Islet of Langerhans (tissue), 1 donor: ENCODE measurements at regions not wholly inside any gene's neighbourhood (a gene's known extent, or its start where the extent isn't known, plus 50 kb on each side); places are given as distances from the start of the nearest gene placed in this dataset.

Experiments used
- FAIRE-seq: peaks from one replicate; lab custom pipeline; 2011; peaks lifted over from hg19 to GRCh38; lab: Jason Lieb, UNC

GRCh38 chr6:40340957-40341356, 246.2 kb downstream of the LRFN2 start:
- no peak for FAIRE-seq

- no peak for FAIRE-seq
Measured at GRCh38 chr6:40340196-40340595, 247.0 kb downstream of the LRFN2 start.

GRCh38 chr6:40338306-40338705, 248.9 kb downstream of the LRFN2 start:
- FAIRE-seq, result no peak

- no peak for FAIRE-seq
Measured at GRCh38 chr6:40336940-40337760, 250.0 kb downstream of the LRFN2 start.

- FAIRE-seq, result no peak
Measured at GRCh38 chr6:40336296-40336695, 250.9 kb downstream of the LRFN2 start.

GRCh38 chr6:40334496-40335270, 252.5 kb downstream of the LRFN2 start:
- FAIRE-seq, result no peak

DNA sequence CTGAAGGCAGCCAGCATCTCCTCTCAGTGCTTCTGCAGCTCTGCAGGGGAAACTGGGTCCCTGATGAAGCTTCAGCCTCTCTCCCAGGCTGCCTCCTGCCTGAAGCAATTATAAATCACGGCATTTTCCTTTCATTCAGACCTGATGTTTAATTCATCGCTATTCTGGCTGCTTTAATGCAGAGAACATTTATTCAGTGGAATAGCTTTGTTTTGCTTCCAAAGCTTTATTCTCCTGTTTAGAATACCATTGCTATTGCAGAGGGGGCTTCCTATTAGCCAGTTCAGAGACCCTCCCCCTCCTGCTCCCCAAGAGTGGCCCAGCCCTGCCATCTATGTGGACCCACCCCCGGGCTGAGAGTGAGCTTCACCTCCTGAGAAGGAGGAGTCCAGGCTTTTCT, 255.6 kb downstream of the LRFN2 start:
- FAIRE-seq, result no peak

GRCh38 chr6:40330301-40330721, 256.9 kb downstream of the LRFN2 start:
- FAIRE-seq, result no peak

- FAIRE-seq, result no peak
Measured at GRCh38 chr6:40328986-40329545, 258.1 kb downstream of the LRFN2 start.

- no peak for FAIRE-seq
Measured at GRCh38 chr6:40328386-40328985, 258.7 kb downstream of the LRFN2 start.

DNA sequence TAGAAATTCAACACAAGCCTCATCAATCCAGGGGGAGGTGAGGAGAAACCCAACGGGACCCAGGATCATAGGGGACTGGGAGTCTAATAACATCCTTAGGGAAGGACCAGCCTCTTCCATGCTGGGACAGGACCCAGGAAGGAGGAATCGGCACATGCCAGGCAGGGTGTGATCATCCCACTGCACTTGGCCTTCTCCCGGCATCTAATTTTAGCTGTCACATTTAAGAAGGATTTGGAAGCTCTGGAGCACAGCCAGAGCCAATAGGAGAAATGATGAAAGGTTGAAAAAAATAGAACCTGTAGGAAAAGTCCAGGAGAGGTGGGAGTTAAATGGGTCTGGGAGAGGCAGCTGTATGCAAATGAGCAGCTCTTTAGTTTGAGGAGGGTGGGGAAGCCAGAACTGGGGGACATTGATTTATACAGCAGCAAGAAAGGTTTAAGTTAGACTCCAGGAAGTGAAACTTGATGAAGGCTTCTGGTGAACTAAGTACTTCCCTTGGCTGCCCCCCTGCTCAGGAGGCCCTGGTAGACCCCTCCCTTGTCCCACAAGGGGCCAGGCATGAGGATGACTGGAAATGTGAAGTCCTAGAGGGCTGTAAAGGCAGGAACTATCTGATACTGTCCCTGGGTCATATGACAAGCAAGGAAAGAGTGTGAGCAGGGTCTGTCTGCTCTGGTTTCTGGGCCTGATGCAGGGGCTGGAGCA, 260.3 kb downstream of the LRFN2 start:
- FAIRE-seq, result no peak

GRCh38 chr6:40325791-40326190, 261.4 kb downstream of the LRFN2 start:
- FAIRE-seq, result no peak

DNA sequence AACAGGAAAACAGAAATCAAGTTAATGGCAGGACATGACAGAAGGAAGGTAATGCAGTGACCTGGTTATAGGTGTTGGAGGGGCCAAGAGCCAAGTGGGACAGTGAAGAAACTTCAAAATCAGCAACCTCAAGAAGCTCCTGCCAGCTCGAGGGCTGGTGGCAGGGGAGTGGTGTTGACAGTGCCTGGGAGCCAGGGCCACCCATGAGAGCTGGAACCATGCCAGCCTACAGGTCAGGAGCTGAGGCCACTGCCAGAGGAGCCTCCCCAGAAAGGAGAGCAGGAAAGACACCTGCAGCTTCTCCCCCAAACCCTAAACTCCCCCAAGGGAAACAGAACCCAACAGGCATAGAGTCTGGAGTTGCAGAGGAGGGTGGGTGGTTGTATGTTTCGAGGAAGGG, 262.1 kb downstream of the LRFN2 start:
- FAIRE-seq, result no peak

DNA sequence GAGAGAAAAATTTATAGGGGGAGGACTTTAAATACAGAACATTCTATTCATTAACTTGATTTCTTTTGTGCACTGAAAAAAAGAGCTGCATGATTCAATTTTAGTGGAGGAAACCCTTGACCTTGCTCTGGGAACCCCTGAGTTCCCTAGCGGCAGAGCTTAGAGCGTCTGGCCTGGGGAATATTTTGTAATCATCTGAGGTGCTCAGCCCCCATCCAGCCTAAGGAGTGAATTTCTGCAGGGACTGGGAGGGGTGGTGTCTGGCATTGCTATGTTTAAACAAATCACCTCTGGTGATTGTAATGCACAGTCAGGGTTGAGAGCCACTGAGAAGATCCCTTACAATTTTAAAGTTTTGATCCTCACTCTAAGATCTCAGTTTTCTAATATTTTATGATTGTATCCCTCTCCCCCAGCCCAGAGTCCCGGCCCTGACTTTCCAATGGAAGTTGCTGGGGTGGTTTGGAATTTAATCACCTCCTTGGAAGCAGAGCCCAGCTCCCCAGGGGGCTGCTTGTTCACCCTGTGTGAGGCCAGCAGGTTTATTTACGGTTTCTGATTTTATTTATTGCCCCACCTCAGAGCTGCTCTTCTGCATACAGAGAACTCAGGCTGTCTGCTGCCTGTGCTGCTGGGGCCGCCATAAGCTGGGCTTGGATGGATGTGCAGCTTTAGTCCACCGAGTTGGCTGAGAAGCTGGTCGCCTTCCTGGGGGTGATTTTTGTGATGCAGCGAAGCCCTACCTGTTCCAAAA, 263.1 kb downstream of the LRFN2 start:
- no peak for FAIRE-seq

DNA sequence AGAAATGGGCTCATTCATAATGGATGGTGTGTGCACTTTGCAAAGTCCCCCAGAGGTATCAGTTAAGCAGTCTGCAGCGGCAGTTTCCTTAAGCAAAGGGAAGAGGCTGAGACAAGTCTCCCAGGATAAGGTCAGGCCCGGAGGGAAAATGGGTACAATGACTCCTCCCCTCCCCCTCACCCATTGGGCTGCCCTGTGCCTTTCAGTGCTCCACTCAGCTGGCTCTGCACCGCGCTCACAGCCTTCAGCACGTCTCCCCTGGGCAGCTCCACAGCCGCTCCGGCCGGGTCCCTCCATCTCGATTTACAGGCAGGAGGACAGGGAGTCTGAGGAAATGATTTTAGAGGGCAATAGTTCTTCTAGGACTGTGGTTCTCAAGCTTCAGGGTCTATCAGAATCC, 264.8 kb downstream of the LRFN2 start:
- no peak for FAIRE-seq

- no peak for FAIRE-seq
Measured at GRCh38 chr6:40321616-40322015, 265.5 kb downstream of the LRFN2 start.

DNA sequence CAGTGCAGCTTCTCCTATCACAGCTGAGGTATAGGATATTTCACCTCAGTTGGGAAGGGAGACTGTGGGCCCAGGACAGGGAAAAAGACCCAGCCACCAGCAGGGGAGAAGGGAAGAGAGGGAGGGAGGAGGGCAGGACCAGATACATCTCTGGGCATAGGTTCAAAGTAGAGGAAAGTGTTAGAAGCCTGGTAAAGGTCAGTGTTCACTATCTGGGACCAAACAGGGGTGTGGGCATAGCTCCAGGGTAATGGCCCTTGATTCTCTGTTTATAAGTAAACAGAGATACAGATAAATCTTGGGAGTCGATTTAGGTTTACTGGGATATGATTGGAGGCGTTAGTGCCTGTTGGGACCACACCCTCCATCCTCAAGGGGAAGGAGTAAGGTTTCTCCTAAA, 266.2 kb downstream of the LRFN2 start:
- FAIRE-seq, result no peak

GRCh38 chr6:40320441-40320840, 266.7 kb downstream of the LRFN2 start:
- no peak for FAIRE-seq

DNA sequence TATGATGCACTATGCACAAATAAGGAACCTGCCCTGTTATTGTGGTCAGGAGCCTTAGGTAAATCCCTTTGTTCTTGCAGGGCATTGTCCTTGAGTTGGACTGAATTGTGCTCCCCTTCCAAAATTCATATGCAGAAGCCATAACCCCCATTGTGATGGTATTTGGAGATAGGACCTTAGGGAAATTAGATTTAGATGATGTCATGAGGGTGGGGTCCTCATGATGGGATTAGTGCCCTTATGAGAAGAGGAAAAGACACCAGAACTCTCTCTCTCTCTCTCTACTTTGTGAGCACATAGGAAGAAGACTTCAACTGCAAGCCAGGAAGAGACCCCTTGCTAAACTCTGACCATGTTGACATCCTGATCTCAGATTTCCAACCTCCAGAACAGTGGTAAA, 268.0 kb downstream of the LRFN2 start:
- no peak for FAIRE-seq

GRCh38 chr6:40315060-40315459, 272.1 kb downstream of the LRFN2 start:
- no peak for FAIRE-seq

GRCh38 chr6:40313582-40313981, 273.6 kb downstream of the LRFN2 start:
- FAIRE-seq, result no peak
